ENCODE measurements at regions not wholly inside any gene's neighbourhood (a gene's known extent, or its start where the extent isn't known, plus 50 kb on each side); places are given as distances from the start of the nearest gene placed in this dataset.

GRCh38 chr10:50968386-50969091 is 83.1 kb upstream of the A1CF start:
- Histone ChIP-seq H3K18ac (ENCODE audit: extremely low read depth, low read length) (no peak overlapping the region), H3K27me3 (replicated peaks in 1 of 4; ENCODE audit: control insufficient read depth in 3 of 4, extremely low read depth in 1 of 4, insufficient read depth in 3 of 4, low read length in 3 of 4) (no peaks in the 10 kb centered on the region), H4K91ac (replicated peaks; ENCODE audit: insufficient read length, low read length) (no peak overlapping the region), H3K9me3 (ENCODE audit: insufficient read depth in 2 of 2, low read depth in 1 of 2, low read length in 1 of 2) (no peaks in the 10 kb centered on the region), H2BK12ac (ENCODE audit: low read depth, low read length) (no peak overlapping the region), H4K8ac (ENCODE audit: extremely low read depth, insufficient read depth, low read length) (no peak overlapping the region), H3K4me3 (ENCODE audit: extremely low read depth in 1 of 4, insufficient read depth in 2 of 4, low read depth in 3 of 4, low read length in 4 of 4) (no peak overlapping the region), H2BK15ac (ENCODE audit: low read length) (no peak overlapping the region), H4K5ac (ENCODE audit: insufficient read length, low read depth, low read length) (no peak overlapping the region), H3K23ac (ENCODE audit: insufficient read length) (no peak overlapping the region), H2AK5ac (ENCODE audit: low read depth, low read length) (no peak overlapping the region), H3K23me2 (ENCODE audit: low read depth, low read length) (no peaks in the 10 kb centered on the region), H3K56ac (replicated peaks; ENCODE audit: insufficient read length, low read depth, low read length) (no peak overlapping the region), H4K20me1 (replicated peaks in 1 of 2; ENCODE audit: control insufficient read depth in 1 of 2, insufficient read depth in 2 of 2, low read length in 2 of 2) (no peaks in the 10 kb centered on the region), H3K14ac (ENCODE audit: insufficient read length) (no peak overlapping the region), H3K4ac (replicated peaks; ENCODE audit: insufficient read length, low read depth, low read length) (no peak overlapping the region), H2BK20ac (ENCODE audit: low read length) (no peak overlapping the region), H3K27ac (ENCODE audit: low read depth, low read length) (no peak overlapping the region), H2AFZ (ENCODE audit: low read length) (no peak overlapping the region), H3K79me2 (ENCODE audit: control insufficient read depth in 1 of 2, insufficient read depth in 2 of 2, low read length in 2 of 2) (no peaks in the 10 kb centered on the region), H2BK120ac (replicated peaks; ENCODE audit: low read depth, low read length) (no peak overlapping the region), H3K79me1 (ENCODE audit: low read depth, low read length) (no peaks in the 10 kb centered on the region), H3K9ac (replicated peaks in 1 of 4; ENCODE audit: extremely low read depth in 1 of 4, low read depth in 3 of 4, low read length in 3 of 4) (no peak overlapping the region), H3K4me1 (replicated peaks in 1 of 4; ENCODE audit: control insufficient read depth in 3 of 4, insufficient read depth in 4 of 4, low read length in 3 of 4) (no peaks in the 10 kb centered on the region), H3K36me3 (ENCODE audit: control insufficient read depth in 2 of 4, insufficient read depth in 4 of 4, low read length in 3 of 4) (no peaks in the 10 kb centered on the region), H2BK5ac (ENCODE audit: low read depth, low read length) (no peak overlapping the region), H3K4me2 (ENCODE audit: insufficient read depth in 1 of 2, low read depth in 2 of 2, low read length in 2 of 2) (no peak overlapping the region)
- FAIRE-seq (no peak), DNase-seq (ENCODE audit: low read depth in 1 of 2, low spot score in 2 of 2) (no peak)
- ChIA-PET CTCF (ENCODE audit: partially characterized antibody) (interaction anchor here (1.1 to 1.6 kb wide), 3 partner anchors 21 to 77 kb away, joined by 3 to 5 read pairs (median 3); no protein-coding TSS in a partner anchor), POLR2A (ENCODE audit: partially characterized antibody) (no interaction called here)
- TF ChIP-seq RXRA (IDR thresholded peaks at IDR 0.05; ENCODE audit: insufficient read depth, low read depth, low read length): no peak
- no peak for TF ChIP-seq PHF8 (conservative IDR thresholded peaks at IDR 0.05; ENCODE audit: low read depth, low read length)
- no peak for TF ChIP-seq KDM1A (IDR thresholded peaks at IDR 0.05; ENCODE audit: borderline replicate concordance, low read length)
- TF ChIP-seq CHD1 (IDR thresholded peaks at IDR 0.05; ENCODE audit: low read depth, low read length): no peak
- no peak for TF ChIP-seq KDM5A (IDR thresholded peaks at IDR 0.05; ENCODE audit: low read length)
- no peak for TF ChIP-seq BACH1 (IDR thresholded peaks at IDR 0.05; ENCODE audit: low read length)
- no peak for TF ChIP-seq RBBP5 (IDR thresholded peaks at IDR 0.05; ENCODE audit: borderline replicate concordance, low read depth, low read length)
- no peak for TF ChIP-seq SIX5 (IDR thresholded peaks at IDR 0.05; ENCODE audit: low read depth, low read length)
- no peak for TF ChIP-seq TAF7 (optimal IDR thresholded peaks at IDR 0.05; ENCODE audit: borderline replicate concordance, low read depth, low read length)
- WGBS, 2 experiments (ENCODE audit: extremely low coverage in 1 of 2, insufficient coverage in 1 of 2, insufficient read length in 1 of 2, insufficient replicate concordance in 2 of 2, low coverage in 1 of 2, low lambda C conversion rate in 2 of 2, missing lambda C conversion rate in 1 of 2): 80% methylated on average over 4 of the region's 4 CpGs; no CpG with 5 or more reads in 1 of the 2 experiments

All from H1 (cell line).